ENCODE measurements at regions not wholly inside any gene's neighbourhood (a gene's known extent, or its start where the extent isn't known, plus 50 kb on each side); places are given as distances from the start of the nearest gene placed in this dataset.
"Not testable (repeated sequence)": the region's sequence is repeated elsewhere in the genome, so short reads cannot be mapped to it uniquely, and the experiment has no call there.

DNA sequence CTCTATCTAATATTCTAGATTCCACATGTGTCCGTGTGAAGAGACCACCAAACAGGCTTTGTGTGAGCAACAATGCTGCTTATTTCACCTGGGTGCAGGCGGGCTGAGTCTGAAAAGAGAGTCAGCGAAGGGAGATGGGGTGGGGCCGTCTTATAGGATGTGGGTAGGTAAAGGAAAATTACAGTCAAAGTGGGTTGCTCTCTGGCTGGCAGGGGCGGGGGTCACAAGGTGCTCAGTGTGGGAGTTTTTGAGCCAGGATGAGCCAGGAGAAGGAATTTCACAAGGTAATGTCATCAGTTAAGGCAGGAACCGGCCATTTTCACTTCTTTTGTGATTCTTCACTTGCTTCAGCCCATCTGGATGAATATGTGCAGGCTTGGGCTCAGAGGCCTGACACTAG, 779.3 kb downstream of the RNF144A start:
- DNase-seq (ENCODE audit: extremely low read depth in 1 of 2, low read depth in 1 of 2), result not testable (repeated sequence)

DNA sequence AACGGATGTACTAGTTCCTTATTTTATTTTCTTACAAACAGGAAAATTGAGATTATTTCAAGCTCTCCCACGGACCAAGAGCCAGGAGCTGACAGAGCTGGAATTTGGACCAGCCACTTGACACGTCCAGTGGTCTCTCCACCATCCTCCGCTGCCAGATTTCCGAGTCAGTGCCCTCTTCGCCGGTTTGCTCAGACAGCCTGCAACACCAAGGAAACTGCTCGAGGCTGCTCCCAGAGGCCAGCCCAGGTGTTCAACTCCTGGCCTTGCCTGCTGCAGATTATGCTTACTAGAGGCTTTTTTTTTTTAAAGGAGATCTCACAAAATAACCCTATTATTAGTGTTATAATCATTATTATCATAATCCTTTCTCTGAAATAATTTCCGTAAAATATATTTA, 779.8 kb downstream of the RNF144A start:
- no peak for DNase-seq (ENCODE audit: extremely low read depth in 1 of 2, low read depth in 1 of 2)

DNA sequence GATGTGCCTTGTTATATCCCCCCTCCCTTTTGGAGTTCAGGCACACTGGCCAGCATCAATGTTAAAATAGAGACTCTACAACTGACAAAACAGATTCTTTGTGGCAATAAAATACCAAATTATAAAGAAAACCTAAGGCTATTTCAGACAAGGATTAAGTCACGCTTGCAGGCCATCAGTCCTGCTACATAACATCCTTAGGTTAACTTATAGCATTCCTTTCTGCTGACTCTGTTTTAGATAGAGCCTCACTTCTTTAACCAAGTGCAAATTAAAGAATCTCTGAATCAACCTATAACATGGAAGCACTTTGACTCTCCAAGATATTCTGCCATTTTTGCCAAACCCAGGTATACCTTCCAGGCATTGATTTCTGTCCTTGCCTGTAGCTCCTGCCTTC, 784.6 kb downstream of the RNF144A start:
- DNase-seq (ENCODE audit: extremely low read depth in 1 of 2, low read depth in 1 of 2), result no peak

DNA sequence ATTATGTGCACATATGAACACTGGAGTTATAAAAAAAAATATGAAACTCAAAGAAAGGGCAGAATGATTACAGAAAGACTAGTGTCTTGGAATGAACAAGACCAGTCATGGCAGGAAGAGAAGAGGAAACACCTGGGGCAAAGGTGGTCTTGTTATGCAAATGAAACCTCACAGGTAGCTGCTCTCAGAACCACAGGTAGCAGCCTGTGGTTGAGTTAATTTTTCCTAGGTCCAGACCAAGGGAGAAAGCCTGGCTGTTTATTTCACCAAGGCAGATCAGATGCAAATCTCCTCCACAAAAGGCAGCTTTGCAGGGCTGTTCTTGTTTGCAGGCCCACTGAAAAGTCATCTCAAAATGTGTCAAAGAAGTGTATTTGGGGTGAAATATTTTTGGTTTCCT, 785.8 kb downstream of the RNF144A start:
- DNase-seq (ENCODE audit: extremely low read depth in 1 of 2, low read depth in 1 of 2), result no peak

DNA sequence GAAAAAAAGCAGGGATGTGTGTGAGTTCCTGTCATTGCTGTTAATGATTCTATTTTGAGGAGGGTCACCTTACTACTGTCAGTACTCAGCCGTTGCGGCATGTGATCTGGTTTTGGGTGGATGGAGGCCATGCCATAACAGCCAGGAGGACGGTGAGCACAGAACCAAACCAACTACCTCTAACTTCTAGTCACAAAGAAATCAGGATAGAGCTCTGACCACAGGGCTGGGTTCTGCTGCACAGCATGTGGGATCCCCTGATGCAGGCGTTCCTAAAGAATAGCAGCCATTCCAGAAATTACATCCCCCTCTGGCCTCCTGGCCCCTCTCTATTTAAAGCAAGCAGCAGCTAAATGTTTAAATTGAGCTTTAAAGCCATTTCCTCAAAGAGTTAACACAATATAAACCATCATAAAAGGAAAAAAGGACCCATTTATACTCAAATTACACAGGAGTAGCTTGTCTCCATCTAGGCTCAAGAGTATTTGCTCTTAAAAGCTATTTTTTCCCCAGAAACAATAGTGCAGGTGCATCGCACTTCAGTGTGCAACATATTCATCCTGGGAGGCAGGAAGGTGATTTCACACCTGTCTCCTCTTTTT, 786.4 kb downstream of the RNF144A start:
- no peak for DNase-seq (ENCODE audit: extremely low read depth in 1 of 2, low read depth in 1 of 2)

DNA sequence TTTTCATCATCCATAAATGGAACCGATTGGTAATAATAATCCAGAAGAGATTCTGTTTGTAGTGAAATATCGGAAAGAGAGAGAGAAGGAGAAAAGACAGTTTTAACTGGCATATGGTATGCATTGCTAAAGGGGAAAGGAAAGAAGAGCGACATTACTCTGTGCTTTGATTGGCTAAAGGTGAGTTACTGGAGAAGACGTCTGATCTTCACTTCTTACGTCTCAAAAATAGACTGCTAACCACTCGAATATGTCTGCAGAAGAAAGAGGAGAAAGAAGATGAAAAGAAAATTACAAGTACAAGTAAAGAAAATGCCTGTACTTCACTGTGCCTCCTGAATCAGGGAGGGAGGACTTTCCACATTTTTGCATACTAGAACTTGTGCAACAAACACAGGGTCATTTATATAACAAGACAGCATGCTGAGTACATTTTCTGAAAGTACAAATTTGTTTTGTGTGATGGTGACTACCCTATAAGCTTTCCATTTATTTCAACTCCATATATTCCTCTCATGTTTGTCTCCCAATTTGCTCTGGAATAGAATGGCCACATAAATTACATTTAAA, 787.2 kb downstream of the RNF144A start:
- no peak for DNase-seq (ENCODE audit: extremely low read depth in 1 of 2, low read depth in 1 of 2)

DNA sequence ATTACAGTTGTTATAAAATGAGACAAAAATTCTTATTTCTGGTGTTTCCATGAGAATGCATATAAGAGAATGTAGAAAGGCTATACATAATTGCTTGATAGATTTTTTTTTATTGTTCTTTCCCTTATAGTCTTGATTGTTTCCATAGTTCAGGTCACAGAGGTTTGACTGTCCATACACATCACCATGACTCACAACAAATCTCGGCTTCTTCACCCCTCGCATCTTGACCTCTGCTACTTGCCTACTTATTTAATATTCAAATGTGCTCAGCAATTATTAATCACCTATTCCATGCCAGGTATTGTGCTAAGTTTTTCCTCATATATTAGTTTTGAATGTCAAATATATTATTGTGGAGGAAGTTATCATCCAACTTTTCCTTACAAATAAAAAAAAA, 789.6 kb downstream of the RNF144A start:
- DNase-seq (ENCODE audit: extremely low read depth in 1 of 2, low read depth in 1 of 2), result no peak

DNA sequence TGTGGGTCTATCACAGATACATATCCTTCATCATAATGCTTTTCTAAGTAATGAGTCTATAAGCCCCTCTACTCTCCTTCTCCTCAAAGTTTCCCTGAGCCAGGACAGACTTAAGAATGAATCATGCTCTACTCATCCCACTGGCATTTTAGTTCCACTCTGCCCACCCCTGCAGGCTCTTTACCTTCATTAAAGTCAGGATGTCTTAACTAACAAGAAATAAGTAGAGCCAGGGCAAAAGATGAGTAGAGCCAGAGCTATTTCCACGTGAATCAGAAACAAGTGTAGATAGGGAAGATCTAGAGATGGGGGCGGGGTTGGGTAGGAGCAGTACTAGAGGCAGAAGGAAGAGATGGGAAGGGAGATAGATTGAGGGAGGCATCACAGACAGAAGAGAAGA, 790.5 kb downstream of the RNF144A start:
- DNase-seq (ENCODE audit: extremely low read depth in 1 of 2, low read depth in 1 of 2), result no peak

DNA sequence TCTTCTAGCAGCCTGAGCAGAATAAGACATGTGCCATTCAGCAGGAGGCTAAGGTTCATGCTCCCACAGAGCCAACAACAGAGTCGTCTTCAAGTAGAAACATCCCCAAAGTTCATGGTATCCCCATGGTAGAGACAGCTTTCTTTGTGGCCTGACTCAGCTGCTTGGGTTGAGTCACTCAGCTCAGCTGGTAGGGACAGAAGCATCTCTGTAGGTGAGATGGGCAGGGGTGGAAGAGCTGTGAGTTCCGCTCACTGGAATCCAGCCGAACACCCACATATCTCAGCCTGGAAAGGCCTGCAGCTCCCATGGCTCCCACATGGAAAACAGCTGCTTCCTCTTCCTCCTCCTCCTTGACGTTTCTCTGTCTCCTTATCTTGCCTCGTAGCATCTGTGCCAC, 792.7 kb downstream of the RNF144A start:
- DNase-seq (ENCODE audit: extremely low read depth in 1 of 2, low read depth in 1 of 2), result no peak

DNA sequence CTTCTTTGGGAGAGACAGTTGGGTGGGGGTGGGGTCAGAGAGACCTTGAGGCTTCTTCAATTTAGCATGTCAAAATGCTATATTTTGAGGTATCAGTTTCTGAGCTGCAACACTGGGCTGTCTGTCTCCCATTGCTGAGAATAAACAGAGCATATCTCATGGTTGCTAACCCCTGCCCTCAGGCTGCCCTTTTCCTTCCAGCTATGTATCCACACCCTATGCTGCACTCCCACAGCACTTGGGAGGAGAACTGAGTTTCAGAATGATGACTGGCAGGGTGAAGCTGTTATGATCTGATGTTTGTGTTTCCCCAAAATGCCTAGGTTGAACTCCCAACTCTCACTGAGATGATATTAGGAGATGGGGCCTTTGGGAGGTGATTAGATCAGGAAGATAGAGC, 794.0 kb downstream of the RNF144A start:
- no peak for DNase-seq (ENCODE audit: extremely low read depth in 1 of 2, low read depth in 1 of 2)

DNA sequence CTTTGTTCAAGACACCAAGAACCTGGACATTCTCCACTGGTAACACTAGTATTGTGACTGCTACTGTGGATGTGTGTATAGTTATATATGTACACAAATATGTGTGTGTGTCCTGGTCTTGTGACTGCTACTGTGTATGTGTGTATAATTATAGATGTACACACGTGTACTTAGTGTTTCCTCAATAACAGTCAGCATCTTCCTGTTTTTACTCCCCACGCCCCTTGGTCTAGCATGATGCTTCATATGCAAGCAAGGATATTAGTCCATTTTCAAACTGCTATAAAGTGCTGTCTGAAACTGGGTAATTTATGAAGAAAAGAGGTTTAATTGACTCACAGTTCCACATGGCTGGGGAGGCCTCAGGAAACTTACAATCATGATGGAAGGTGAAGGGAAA, 802.7 kb downstream of the RNF144A start:
- no peak for DNase-seq (ENCODE audit: extremely low read depth in 1 of 2, low read depth in 1 of 2)

DNA sequence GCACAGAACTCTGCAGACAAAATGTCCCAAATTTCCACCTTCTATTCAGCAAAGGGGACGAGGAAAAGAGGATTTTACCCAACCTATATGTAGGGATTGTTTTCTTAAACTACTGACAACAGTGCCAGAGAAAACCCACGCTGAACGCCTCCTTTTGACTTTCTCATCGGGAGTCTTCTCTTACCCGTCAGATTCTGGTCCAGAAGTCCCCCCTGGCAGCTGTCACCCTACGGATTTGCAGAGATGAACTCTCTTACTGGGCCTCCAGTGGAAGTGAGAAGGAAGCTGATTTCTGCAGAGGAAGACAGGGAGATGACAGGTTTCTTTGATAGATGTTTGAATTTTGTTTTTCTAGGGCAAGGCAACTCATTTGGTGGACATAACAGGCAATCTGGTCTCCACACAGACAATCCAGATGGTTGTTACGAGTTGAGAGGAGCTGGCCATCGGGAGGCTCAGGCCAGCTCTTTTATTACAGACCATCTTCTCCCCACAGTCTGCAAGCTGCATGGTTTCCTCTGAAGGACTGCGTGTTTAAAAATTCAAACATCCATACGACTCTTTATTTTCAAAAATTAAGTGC, 804.3 kb downstream of the RNF144A start:
- no peak for DNase-seq (ENCODE audit: extremely low read depth in 1 of 2, low read depth in 1 of 2)

DNA sequence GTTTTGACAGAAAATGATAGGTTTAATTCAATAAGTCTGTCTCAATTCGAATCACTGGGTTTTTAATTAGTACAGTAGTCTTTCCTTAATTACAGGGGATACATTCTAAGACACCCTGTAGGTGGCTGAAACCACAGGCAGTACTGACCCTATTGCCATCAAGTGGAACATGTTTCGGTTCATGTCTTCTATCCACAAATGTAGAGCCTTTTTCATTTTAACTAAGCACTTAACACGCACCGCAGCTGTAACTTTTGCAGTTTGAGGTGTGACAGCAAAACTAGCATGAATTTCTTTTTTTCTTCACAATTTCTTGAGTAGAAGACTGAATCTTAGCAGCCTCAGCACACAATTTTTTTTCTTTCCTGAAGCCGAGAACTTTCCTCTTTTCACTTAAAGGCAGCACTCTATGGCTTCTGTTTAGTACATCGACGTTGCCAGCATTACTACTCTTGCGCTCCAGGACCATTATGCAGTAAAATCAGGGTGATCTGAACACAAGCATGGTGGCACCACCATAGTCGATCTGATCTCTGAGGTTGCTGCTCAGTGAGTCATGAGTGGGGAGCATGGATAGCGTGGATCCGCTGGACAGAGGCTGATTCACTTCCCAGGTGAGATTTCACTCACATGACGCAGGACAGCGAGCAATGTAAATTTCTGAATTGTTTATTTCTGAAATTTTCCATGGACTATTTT, 805.1 kb downstream of the RNF144A start:
- no peak for DNase-seq (ENCODE audit: extremely low read depth in 1 of 2, low read depth in 1 of 2)

DNA sequence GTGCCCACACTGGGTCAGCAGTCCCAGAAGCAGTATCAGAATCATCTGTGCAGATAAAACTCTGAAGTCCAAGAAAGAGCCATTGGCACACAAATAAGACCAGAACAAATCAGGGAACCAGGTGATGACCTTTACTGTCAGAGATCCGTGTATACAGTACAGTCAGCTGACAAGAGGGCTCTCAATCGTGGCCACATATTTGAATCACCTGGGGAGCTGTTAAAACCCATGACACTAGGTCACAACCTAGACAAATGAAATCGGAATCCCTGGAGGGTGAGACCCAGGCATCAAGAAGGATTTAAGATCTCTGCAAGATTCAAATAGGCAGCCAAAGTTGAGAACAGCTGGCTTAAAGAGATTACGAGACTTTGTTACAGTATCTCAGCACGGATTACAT, 807.1 kb downstream of the RNF144A start:
- DNase-seq (ENCODE audit: extremely low read depth in 1 of 2, low read depth in 1 of 2), result no peak

DNA sequence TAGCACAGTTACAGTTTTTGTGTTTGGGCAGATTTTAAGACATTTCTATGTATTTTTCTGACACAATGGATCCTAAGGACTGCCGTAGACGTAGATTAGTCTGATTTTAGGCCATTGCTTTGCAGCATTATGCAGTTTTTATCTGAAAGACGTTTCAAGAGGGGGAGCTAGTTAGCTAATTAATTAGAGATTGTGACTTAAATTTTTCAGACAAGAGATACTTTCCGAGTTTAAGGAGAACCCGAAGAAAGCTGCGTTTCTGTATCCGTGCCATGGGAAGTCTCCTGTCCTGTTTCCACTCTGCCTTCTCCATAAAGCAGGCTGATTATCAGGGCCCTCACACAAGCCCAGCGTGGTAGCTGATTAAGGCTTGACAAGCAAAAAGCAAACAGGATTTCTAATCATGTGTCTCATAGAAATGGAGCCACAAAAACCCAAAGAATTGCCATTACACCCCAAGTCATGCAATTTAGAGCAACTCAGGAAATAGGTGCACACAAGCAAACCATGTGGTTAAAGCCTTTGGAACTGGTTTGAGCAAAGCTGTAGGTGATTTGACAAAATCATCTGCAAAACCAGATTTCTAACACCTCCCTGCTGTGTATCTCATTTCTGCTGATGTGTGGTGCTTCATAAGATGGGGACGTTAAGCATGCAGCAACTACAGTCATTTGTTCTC, 808.1 kb downstream of the RNF144A start:
- DNase-seq (ENCODE audit: extremely low read depth in 1 of 2, low read depth in 1 of 2), result no peak

DNA sequence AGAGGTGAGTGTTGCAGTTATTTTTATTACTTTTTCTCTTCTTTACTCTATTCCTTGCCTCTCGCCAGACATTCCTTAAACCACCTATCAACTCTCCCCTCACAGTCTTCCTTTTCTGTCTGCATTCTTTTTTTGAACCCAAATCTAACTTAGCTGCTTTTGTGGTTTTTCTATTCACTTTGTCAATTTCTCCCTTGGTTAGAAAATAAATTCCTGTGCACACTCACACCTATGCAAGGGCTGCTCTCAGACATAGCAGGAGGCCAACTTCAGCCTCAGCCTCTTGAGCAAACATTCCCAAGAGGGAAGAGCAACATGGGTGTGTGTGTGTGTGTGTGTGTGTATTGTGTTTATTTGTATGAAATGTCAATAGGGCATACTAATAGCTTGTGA, 808.6 kb downstream of the RNF144A start:
- no peak for DNase-seq (ENCODE audit: extremely low read depth in 1 of 2, low read depth in 1 of 2)

DNA sequence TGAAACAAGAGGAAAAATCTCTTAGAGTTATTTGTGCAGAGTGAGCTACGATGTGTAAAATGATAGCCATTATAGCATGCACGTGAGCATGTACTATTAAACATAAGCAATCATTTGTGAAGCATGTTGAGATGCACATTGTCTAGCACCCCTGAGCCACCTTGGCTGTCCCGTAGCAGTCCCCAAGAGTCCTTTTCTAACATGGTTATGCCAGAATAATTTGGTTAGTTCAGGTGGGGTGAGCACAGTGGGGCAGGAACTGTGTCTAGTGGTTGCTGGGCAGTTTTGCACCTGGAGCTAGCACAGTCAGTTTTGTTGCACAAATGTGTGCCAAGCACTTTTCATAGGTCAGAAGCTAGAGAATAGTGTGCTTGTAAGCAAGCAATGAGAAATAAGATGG, 809.8 kb downstream of the RNF144A start:
- no peak for DNase-seq (ENCODE audit: extremely low read depth in 1 of 2, low read depth in 1 of 2)

DNA sequence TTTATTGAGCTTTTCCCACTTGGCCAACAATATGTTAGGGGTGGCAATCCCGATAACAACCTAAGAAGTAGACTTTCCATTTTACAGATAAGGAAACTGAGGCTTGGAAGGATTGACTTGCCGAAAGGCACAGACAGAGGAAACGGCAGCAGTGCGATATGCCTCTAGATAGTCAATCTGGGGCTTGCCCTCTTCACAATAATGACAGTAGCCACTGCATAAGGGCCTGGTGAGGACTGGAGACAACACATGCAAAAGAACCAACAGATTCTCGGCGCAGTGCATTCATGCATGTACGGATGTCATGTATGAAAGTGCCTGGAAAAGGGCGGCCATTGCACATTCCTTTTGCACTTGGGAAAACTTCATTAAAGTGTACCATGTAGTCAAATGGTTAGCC, 811.2 kb downstream of the RNF144A start:
- DNase-seq (ENCODE audit: extremely low read depth in 1 of 2, low read depth in 1 of 2), result no peak

DNA sequence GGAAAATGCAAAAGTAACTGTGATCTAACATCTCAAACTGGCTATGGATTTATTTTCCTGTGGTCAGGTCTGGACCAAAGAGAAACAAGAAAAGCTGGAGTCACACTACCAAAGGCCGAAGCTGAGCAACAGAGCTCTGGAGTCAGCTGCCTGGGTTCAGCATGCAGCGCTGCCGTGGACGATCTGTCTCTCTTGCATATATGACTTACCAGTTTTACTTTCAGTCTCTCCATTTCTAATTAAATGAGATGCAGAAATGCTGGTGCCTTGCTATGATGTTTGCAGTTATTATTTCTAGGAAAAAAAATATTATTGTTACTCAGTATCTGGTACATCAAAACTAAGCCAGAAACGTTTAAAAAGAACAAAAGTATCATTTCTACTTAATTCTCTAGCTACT, 813.2 kb downstream of the RNF144A start:
- no peak for DNase-seq (ENCODE audit: extremely low read depth in 1 of 2, low read depth in 1 of 2)

DNA sequence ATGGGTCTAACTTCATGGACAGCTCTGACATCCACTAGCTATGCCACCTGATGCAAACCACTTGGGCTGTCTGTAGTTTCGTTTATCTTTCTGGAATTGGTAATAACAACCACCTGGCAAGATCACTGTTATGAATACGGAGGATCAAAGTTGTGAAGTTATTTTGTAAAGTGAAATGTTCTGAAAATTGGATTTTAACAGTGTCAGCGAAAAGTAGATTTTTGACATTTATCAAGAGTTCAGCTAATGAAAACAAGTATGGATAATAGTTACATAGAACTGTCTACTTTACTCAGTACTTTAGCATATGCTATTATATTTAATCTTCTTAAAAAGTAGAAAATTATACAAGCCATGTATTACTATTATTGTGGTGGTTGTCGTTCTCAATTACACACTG, 813.8 kb downstream of the RNF144A start:
- no peak for DNase-seq (ENCODE audit: extremely low read depth in 1 of 2, low read depth in 1 of 2)

DNA sequence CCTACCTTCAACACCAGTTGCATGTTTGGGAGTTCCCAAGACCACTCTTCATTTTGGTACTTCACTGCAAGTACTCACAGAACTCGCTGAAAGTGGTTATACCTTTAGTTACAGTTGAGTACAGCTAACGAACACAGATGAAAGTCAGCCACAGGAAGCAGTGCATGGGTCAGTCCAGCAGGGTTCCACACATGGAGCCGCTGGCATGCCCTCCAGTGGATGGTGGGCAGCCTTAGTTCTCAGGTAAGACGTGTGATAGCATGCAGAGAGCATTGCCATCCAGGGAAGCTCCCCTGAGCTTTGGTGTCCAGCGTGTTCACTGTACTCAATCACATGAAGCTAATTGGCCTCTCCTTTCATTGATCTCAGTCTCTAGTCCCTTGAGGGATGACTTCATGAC, 815.3 kb downstream of the RNF144A start:
- no peak for DNase-seq (ENCODE audit: extremely low read depth in 1 of 2, low read depth in 1 of 2)
